H1 (cell line): ENCODE measurements at regions not wholly inside any gene's neighbourhood (a gene's known extent, or its start where the extent isn't known, plus 50 kb on each side); places are given as distances from the start of the nearest gene placed in this dataset.

Experiments
- CTCF ChIA-PET: fragments of 300-600 bp; sonication (Branson Sonifier 250); formaldehyde crosslinking; loops from one replicate; lab custom pipeline; 2021; ENCODE audit not compliant: partially characterized antibody; lab: Charles Lee
- POLR2A ChIA-PET: fragments of 300-600 bp; sonication (Branson Sonifier 250); formaldehyde crosslinking; loops from one replicate; lab custom pipeline; 2021; ENCODE audit warnings: inconsistent platforms; ENCODE audit not compliant: partially characterized antibody; lab: Charles Lee
- DNase-seq, 2 experiments: peaks; one replicate each; pipeline versions ENCODE4 v3.0.0 to v3.0.0-alpha.2; 2010 to 2022; ENCODE audit warnings: low spot score in 2 of 2, low read depth in 1 of 2, mixed read lengths in 1 of 2
- FAIRE-seq: peaks from 2 replicates; lab custom pipeline; 2011; peaks lifted over from hg19 to GRCh38; lab: Jason Lieb, UNC
- H2AFZ ChIP-seq: 2 replicates; pipeline ENCODE4 v1.8.1; 2012; ENCODE audit warnings: low read length, inconsistent platforms
- H2AK5ac ChIP-seq: 2 replicates; pipeline ENCODE4 v1.6.1; 2013; ENCODE audit warnings: low read depth, low read length
- H2BK120ac ChIP-seq: replicated peaks from 2 replicates; pipeline ENCODE3; 2013; ENCODE audit warnings: low read depth, low read length, inconsistent platforms
- H2BK12ac ChIP-seq: 2 replicates; pipeline ENCODE4 v1.6.1; 2013; ENCODE audit warnings: low read depth, low read length
- H2BK15ac ChIP-seq: 2 replicates; pipeline ENCODE4 v1.6.1; 2013; ENCODE audit warnings: low read length
- H2BK20ac ChIP-seq: 2 replicates; pipeline ENCODE4 v1.6.1; 2013; ENCODE audit warnings: low read length
- H2BK5ac ChIP-seq: 2 replicates; pipeline ENCODE4 v1.6.1; 2013; ENCODE audit warnings: low read depth, low read length
- H3K14ac ChIP-seq: 2 replicates; pipeline ENCODE4 v1.6.1; 2013; ENCODE audit warnings: inconsistent platforms; ENCODE audit not compliant: insufficient read length
- H3K18ac ChIP-seq: 2 replicates; pipeline ENCODE4 v1.6.1; 2013; ENCODE audit warnings: low read length; ENCODE audit errors: extremely low read depth
- H3K23ac ChIP-seq: 2 replicates; pipeline ENCODE4 v1.6.1; 2013; ENCODE audit warnings: inconsistent platforms; ENCODE audit not compliant: insufficient read length
- H3K23me2 ChIP-seq: 2 replicates; pipeline ENCODE4 v1.6.1; 2013; ENCODE audit warnings: low read depth, low read length
- H3K27ac ChIP-seq: 2 replicates; pipeline ENCODE4 v1.6.1; 2011; ENCODE audit warnings: low read depth, low read length, inconsistent platforms
- H3K27me3 ChIP-seq, 4 experiments: replicated peaks in 1 of 4; 1 replicate in 1 of 4; 2 replicates in 3 of 4; pipeline versions ENCODE4 v1.6.1 to v1.8.1; 2011 to 2013; ENCODE audit warnings: low read length in 3 of 4, mild to moderate bottlenecking in 3 of 4, inconsistent platforms in 2 of 4, mixed read lengths in 2 of 4, moderate library complexity in 1 of 4; ENCODE audit not compliant: control insufficient read depth in 3 of 4, insufficient read depth in 3 of 4; ENCODE audit errors: extremely low read depth in 1 of 4
- H3K36me3 ChIP-seq, 4 experiments: 2 replicates each; pipeline versions ENCODE4 v1.6.1 to v1.8.1; 2011 to 2013; ENCODE audit warnings: mild to moderate bottlenecking in 4 of 4, low read length in 3 of 4, moderate library complexity in 2 of 4, control low read depth in 1 of 4, inconsistent platforms in 1 of 4; ENCODE audit not compliant: insufficient read depth in 4 of 4, control insufficient read depth in 2 of 4
- H3K4ac ChIP-seq: replicated peaks from 2 replicates; pipeline ENCODE3; 2013; ENCODE audit warnings: low read length, low read depth, mixed read lengths, inconsistent platforms; ENCODE audit not compliant: insufficient read length
- H3K4me1 ChIP-seq, 4 experiments: replicated peaks in 1 of 4; 1 replicate in 1 of 4; 2 replicates in 3 of 4; pipeline versions ENCODE4 v1.6.1 to v1.8.1; 2011 to 2013; ENCODE audit warnings: low read length in 3 of 4, inconsistent platforms in 2 of 4, mixed read lengths in 1 of 4; ENCODE audit not compliant: insufficient read depth in 4 of 4, control insufficient read depth in 3 of 4
- H3K4me2 ChIP-seq, 2 experiments: 2 replicates each; pipeline versions ENCODE4 v1.6.1 to v1.8.1; 2011 to 2013; ENCODE audit warnings: low read depth in 2 of 2, low read length in 2 of 2, control low read depth in 1 of 2, inconsistent platforms in 1 of 2, mild to moderate bottlenecking in 1 of 2; ENCODE audit not compliant: insufficient read depth in 1 of 2
- H3K4me3 ChIP-seq, 4 experiments: fragments of 200-600, 300-600 bp in 1 of 4; sonication (generic), shearing (Covaris generic), sonication (Bioruptor Twin) in 1 of 4; 2 replicates each; pipeline versions ENCODE4 v1.5.1 to v1.8.1; 2011 to 2016; ENCODE audit warnings: low read length in 4 of 4, low read depth in 3 of 4, control low read depth in 2 of 4, inconsistent platforms in 2 of 4, mild to moderate bottlenecking in 2 of 4, mixed read lengths in 1 of 4, moderate library complexity in 1 of 4; ENCODE audit not compliant: insufficient read depth in 2 of 4; ENCODE audit errors: extremely low read depth in 1 of 4
- H3K56ac ChIP-seq: replicated peaks from 2 replicates; pipeline ENCODE3; 2013; ENCODE audit warnings: low read depth, mild to moderate bottlenecking, mixed read lengths, low read length, inconsistent platforms; ENCODE audit not compliant: insufficient read length
- H3K79me1 ChIP-seq: 2 replicates; pipeline ENCODE4 v1.6.1; 2013; ENCODE audit warnings: low read depth, low read length, control low read depth
- H3K79me2 ChIP-seq, 2 experiments: 2 replicates each; pipeline versions ENCODE4 v1.6.1 to v1.8.1; 2012 to 2013; ENCODE audit warnings: low read length in 2 of 2, mild to moderate bottlenecking in 2 of 2, inconsistent platforms in 1 of 2; ENCODE audit not compliant: insufficient read depth in 2 of 2, control insufficient read depth in 1 of 2
- H3K9ac ChIP-seq, 4 experiments: replicated peaks in 1 of 4; 1 replicate in 1 of 4; 2 replicates in 3 of 4; pipeline versions ENCODE4 v1.6.1 to v1.8.1; 2011 to 2013; ENCODE audit warnings: low read depth in 3 of 4, low read length in 3 of 4, control low read depth in 2 of 4, mild to moderate bottlenecking in 2 of 4, moderate library complexity in 2 of 4, inconsistent platforms in 1 of 4; ENCODE audit errors: extremely low read depth in 1 of 4
- H3K9me3 ChIP-seq, 2 experiments: 2 replicates each; pipeline versions ENCODE4 v1.6.1 to v1.8.1; 2012 to 2013; ENCODE audit warnings: mild to moderate bottlenecking in 2 of 2, moderate library complexity in 2 of 2, control low read depth in 1 of 2, inconsistent platforms in 1 of 2, low read depth in 1 of 2, low read length in 1 of 2, mixed read lengths in 1 of 2; ENCODE audit not compliant: insufficient read depth in 2 of 2
- H4K20me1 ChIP-seq, 2 experiments: replicated peaks in 1 of 2; 2 replicates each; pipeline versions ENCODE3 to v1.8.1; 2011 to 2013; ENCODE audit warnings: inconsistent platforms in 2 of 2, low read length in 2 of 2, mild to moderate bottlenecking in 1 of 2; ENCODE audit not compliant: insufficient read depth in 2 of 2, control insufficient read depth in 1 of 2
- H4K5ac ChIP-seq: 2 replicates; pipeline ENCODE4 v1.6.1; 2013; ENCODE audit warnings: low read length, low read depth, mixed read lengths, inconsistent platforms; ENCODE audit not compliant: insufficient read length
- H4K8ac ChIP-seq: 2 replicates; pipeline ENCODE4 v1.8.0; 2013; ENCODE audit warnings: mild to moderate bottlenecking, moderate library complexity, low read length, inconsistent platforms; ENCODE audit not compliant: insufficient read depth; ENCODE audit errors: extremely low read depth
- H4K91ac ChIP-seq: replicated peaks from 2 replicates; pipeline ENCODE3; 2013; ENCODE audit warnings: low read length, mixed read lengths, inconsistent platforms; ENCODE audit not compliant: insufficient read length
- BRCA1 ChIP-seq: IDR thresholded peaks from 2 replicates; pipeline ENCODE4 v1.6.1; 2012; ENCODE audit warnings: low read depth, low read length, improper control_type of control experiment
- CEBPB ChIP-seq: IDR thresholded peaks from 2 replicates; pipeline ENCODE4 v1.6.1; 2012; ENCODE audit warnings: low read depth, low read length
- GTF2F1 ChIP-seq: IDR thresholded peaks from 2 replicates; pipeline ENCODE4 v1.6.1; 2012; ENCODE audit warnings: low read depth, low read length, improper control_type of control experiment, borderline replicate concordance
- POLR2A ChIP-seq, 2 experiments: IDR thresholded peaks; 1 replicate in 1 of 2; 2 replicates in 1 of 2; pipeline ENCODE4 v1.6.1; 2011; ENCODE audit warnings: low read depth in 2 of 2, low read length in 2 of 2, mild to moderate bottlenecking in 2 of 2; ENCODE audit errors: control extremely low read depth in 1 of 2
- RAD21 ChIP-seq, 2 experiments: IDR thresholded peaks in 1 of 2; conservative IDR thresholded peaks in 1 of 2; 2 replicates each; pipeline ENCODE4 v1.6.1; 2011; ENCODE audit warnings: low read depth in 2 of 2, low read length in 2 of 2, improper control_type of control experiment in 1 of 2, inconsistent platforms in 1 of 2, mild to moderate bottlenecking in 1 of 2, moderate library complexity in 1 of 2
- SRF ChIP-seq: IDR thresholded peaks from 2 replicates; pipeline ENCODE4 v1.6.1; 2011; ENCODE audit warnings: mild to moderate bottlenecking, low read depth, low read length, moderate library complexity
- TAF1 ChIP-seq: IDR thresholded peaks from 2 replicates; pipeline ENCODE4 v1.6.1; 2011; ENCODE audit warnings: mild to moderate bottlenecking, low read depth, low read length
- YY1 ChIP-seq: IDR thresholded peaks from 2 replicates; pipeline ENCODE4 v1.6.1; 2011; ENCODE audit warnings: low read depth, mild to moderate bottlenecking, low read length
- WGBS, 2 experiments: shearing (Covaris generic) in 1 of 2; methylation state at CpG; one replicate each; pipeline versions ENCODE4 v1.1.6 to v1.1.7; 2013 to 2015; ENCODE audit warnings: low lambda C conversion rate in 2 of 2, mixed read lengths in 2 of 2, inconsistent platforms in 1 of 2, low coverage in 1 of 2, missing lambda C conversion rate in 1 of 2; ENCODE audit not compliant: insufficient replicate concordance in 2 of 2, insufficient coverage in 1 of 2, insufficient read length in 1 of 2; ENCODE audit errors: extremely low coverage in 1 of 2, missing lambda C conversion rate in 1 of 2; 5-methylcytosine and 5-hydroxymethylcytosine counted together

DNA sequence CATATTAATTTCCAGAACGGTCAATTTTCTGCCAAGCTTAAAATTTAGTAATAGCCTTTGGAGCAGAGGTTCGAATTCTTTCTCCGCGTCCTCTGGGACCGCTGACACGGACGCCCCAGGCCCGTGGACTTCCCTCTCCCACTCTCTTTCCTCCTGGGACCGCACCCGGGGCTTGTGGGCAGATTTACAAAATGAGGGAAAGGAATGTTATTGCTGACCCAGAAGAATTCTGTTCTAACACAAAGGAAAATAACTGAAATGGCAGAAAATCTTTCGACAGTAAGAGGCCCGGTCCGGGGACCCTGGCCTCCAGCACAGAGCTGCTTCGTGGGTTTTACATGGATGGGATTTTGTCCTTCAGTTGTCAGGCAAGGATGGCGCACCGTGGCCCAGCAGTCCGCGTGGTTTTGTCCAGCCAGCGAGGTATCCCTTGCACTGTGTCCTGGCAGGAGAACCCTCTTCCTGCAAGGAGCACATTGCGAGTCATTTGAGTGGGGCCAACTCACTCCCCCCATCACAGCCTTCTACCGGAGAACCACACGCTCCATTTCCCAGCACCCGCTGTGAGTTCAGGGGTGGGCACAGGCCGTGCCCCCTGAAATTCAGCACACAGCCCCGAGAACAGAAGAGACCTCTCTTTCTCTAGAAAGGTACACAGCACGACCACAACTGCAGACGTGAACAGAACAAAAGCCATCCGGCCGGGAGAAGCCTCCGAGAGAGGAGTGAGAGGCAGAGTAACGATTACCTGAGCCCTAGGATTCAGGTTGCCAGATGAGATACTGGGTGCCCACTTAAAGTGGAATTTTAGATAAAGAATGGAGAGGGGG lies 106.0 kb upstream of the AFDN start:
- H3K27me3 ChIP-seq = no peaks in the 10 kb centered on the region
- no peak overlapping the region for H3K18ac ChIP-seq
- no peak overlapping the region for H2BK120ac ChIP-seq
- WGBS, 2 experiments = 92% methylated on average over 31 of the region's 31 CpGs; no CpG with 5 or more reads in 1 of the 2 experiments
- no peak overlapping the region for H3K9ac ChIP-seq
- no peak overlapping the region for H3K14ac ChIP-seq
- ChIA-PET CTCF (interaction anchor here (1.4 kb wide), 1 partner anchor 12 kb away, joined by 3 read pairs; no protein-coding TSS in a partner anchor), POLR2A (no interaction called here)
- no peaks in the 10 kb centered on the region for H3K79me2 ChIP-seq
- no peak overlapping the region for H3K4me2 ChIP-seq
- H4K8ac ChIP-seq = no peak overlapping the region
- H2BK20ac ChIP-seq = no peak overlapping the region; the same call in 1 of the 2 replicates
- H3K36me3 ChIP-seq = no peaks in the 10 kb centered on the region
- no peak overlapping the region for H3K4ac ChIP-seq
- H4K91ac ChIP-seq = no peak overlapping the region
- H3K9me3 ChIP-seq = no peaks in the 10 kb centered on the region
- H2BK5ac ChIP-seq = no peak overlapping the region
- DNase-seq = no peak
- H3K4me3 ChIP-seq = no peak overlapping the region
- H3K56ac ChIP-seq = no peak overlapping the region
- no peak overlapping the region for H2AFZ ChIP-seq
- H2BK12ac ChIP-seq = no peak overlapping the region
- no peak overlapping the region for H4K5ac ChIP-seq
- no peak overlapping the region for H2AK5ac ChIP-seq
- no peaks in the 10 kb centered on the region; a peak in 1 of 7 replicates for H3K4me1 ChIP-seq
- H2BK15ac ChIP-seq = no peak overlapping the region
- no peak overlapping the region for H3K23ac ChIP-seq
- no peak overlapping the region for H3K27ac ChIP-seq
- no peaks in the 10 kb centered on the region for H3K79me1 ChIP-seq
- H4K20me1 ChIP-seq = no peaks in the 10 kb centered on the region
- no peaks in the 10 kb centered on the region for H3K23me2 ChIP-seq
- FAIRE-seq = no peak
- TF ChIP-seq YY1 (no peak), RAD21 (IDR thresholded peaks at IDR 0.05 in 1 of 2, conservative IDR thresholded peaks at IDR 0.05 in 1 of 2; ENCODE audit: low read depth in 2 of 2, low read length in 2 of 2) (no peak), CEBPB (no peak), BRCA1 (no peak), SRF (no peak), GTF2F1 (no peak), POLR2A (IDR thresholded peaks at IDR 0.05; ENCODE audit: control extremely low read depth in 1 of 2, low read depth in 2 of 2, low read length in 2 of 2) (no peak), TAF1 (no peak)
